ENCODE measurements at regions not wholly inside any gene's neighbourhood (a gene's known extent, or its start where the extent isn't known, plus 50 kb on each side); places are given as distances from the start of the nearest gene placed in this dataset.

- no peak overlapping the region for H3K4me3 ChIP-seq (ENCODE audit: low read depth, low read length)
- TF ChIP-seq CTCF (conservative IDR thresholded peaks at IDR 0.05; ENCODE audit: low read depth, low read length) = no peak
- no peak for DNase-seq (ENCODE audit: low read depth)
These were observed 121.7 kb upstream of the CCL2 start for GRCh38 chr17:34133350-34133749.

GRCh38 chr17:34135841-34136240 is 119.2 kb upstream of the CCL2 start:
- no peak overlapping the region for H3K4me3 ChIP-seq (ENCODE audit: low read depth, low read length)
- DNase-seq (ENCODE audit: low read depth) = no peak
- no peak for TF ChIP-seq CTCF (conservative IDR thresholded peaks at IDR 0.05; ENCODE audit: low read depth, low read length)

- no peak for DNase-seq (ENCODE audit: low read depth)
- H3K4me3 ChIP-seq (ENCODE audit: low read depth, low read length) = no peak overlapping the region
- no peak for TF ChIP-seq CTCF (conservative IDR thresholded peaks at IDR 0.05; ENCODE audit: low read depth, low read length)
These were observed 115.1 kb upstream of the CCL2 start for GRCh38 chr17:34140006-34140405.

GRCh38 chr17:34141590-34141989 is 113.5 kb upstream of the CCL2 start:
- H3K4me3 ChIP-seq (ENCODE audit: low read depth, low read length) = no peak overlapping the region
- DNase-seq (ENCODE audit: low read depth) = no peak

GRCh38 chr17:34143430-34143829 is 111.7 kb upstream of the CCL2 start:
- no peak for TF ChIP-seq CTCF (conservative IDR thresholded peaks at IDR 0.05; ENCODE audit: low read depth, low read length)
- H3K4me3 ChIP-seq (ENCODE audit: low read depth, low read length) = no peak overlapping the region
- DNase-seq (ENCODE audit: low read depth) = no peak

More at GRCh38 chr17:34141590-34141989, 113.5 kb upstream of the CCL2 start:
- no peak for TF ChIP-seq CTCF (conservative IDR thresholded peaks at IDR 0.05; ENCODE audit: low read depth, low read length)

GRCh38 chr17:34146440-34147043 is 108.5 kb upstream of the CCL2 start:
- no peak for DNase-seq (ENCODE audit: low read depth)
- H3K4me3 ChIP-seq (ENCODE audit: low read depth, low read length) = no peak overlapping the region
- peak; percentile 81 for TF ChIP-seq CTCF (conservative IDR thresholded peaks at IDR 0.05; ENCODE audit: low read depth, low read length)

- no peak for DNase-seq (ENCODE audit: low read depth)
- no peak for TF ChIP-seq CTCF (conservative IDR thresholded peaks at IDR 0.05; ENCODE audit: low read depth, low read length)
- no peak overlapping the region for H3K4me3 ChIP-seq (ENCODE audit: low read depth, low read length)
These were observed 104.0 kb upstream of the CCL2 start for GRCh38 chr17:34151102-34151501.
